ENCODE measurements at regions not wholly inside any gene's neighbourhood (a gene's known extent, or its start where the extent isn't known, plus 50 kb on each side); places are given as distances from the start of the nearest gene placed in this dataset.
A peak's percentile ranks its signal among the peaks of the same experiment; 100 is the strongest.
"Not testable (repeated sequence)": the region's sequence is repeated elsewhere in the genome, so short reads cannot be mapped to it uniquely, and the experiment has no call there.

GRCh38 chr5:110812639-110813038 lies 73.8 kb downstream of the SLC25A46 start:
- DNase-seq (ENCODE audit: low spot score) = no peak

- no peak for DNase-seq (ENCODE audit: low spot score)
Observed at GRCh38 chr5:110815916-110816605, 77.3 kb downstream of the SLC25A46 start.

- DNase-seq (ENCODE audit: low spot score) = peak; percentile 6
Observed at GRCh38 chr5:110817459-110817858, 78.7 kb downstream of the SLC25A46 start.

- DNase-seq (ENCODE audit: low spot score) = no peak
Observed at GRCh38 chr5:110823571-110823970, 84.8 kb downstream of the SLC25A46 start.

- DNase-seq (ENCODE audit: low spot score) = no peak
Observed at GRCh38 chr5:110824936-110825441, 86.2 kb downstream of the SLC25A46 start.

GRCh38 chr5:110832683-110833082 lies 93.9 kb downstream of the SLC25A46 start:
- no peak for DNase-seq (ENCODE audit: low spot score)

- DNase-seq (ENCODE audit: low spot score) = not testable (repeated sequence)
Observed at GRCh38 chr5:110834933-110835332, 96.1 kb downstream of the SLC25A46 start.

- no peak for DNase-seq (ENCODE audit: low spot score)
Observed at GRCh38 chr5:110836851-110837250, 98.0 kb downstream of the SLC25A46 start.

GRCh38 chr5:110838357-110838756 lies 99.5 kb downstream of the SLC25A46 start:
- not testable (repeated sequence) for DNase-seq (ENCODE audit: low spot score)

- no peak for DNase-seq (ENCODE audit: low spot score)
Observed at GRCh38 chr5:110838961-110839360, 100.2 kb downstream of the SLC25A46 start.

- no peak for DNase-seq (ENCODE audit: low spot score)
Observed at GRCh38 chr5:110840347-110840960, 101.6 kb downstream of the SLC25A46 start.

- no peak for DNase-seq (ENCODE audit: low spot score)
Observed at GRCh38 chr5:110841137-110841536, 102.3 kb downstream of the SLC25A46 start.

GRCh38 chr5:110842948-110843347 lies 104.1 kb downstream of the SLC25A46 start:
- no peak for DNase-seq (ENCODE audit: low spot score)

- DNase-seq (ENCODE audit: low spot score) = no peak
Observed at GRCh38 chr5:110844251-110844650, 105.4 kb downstream of the SLC25A46 start.

GRCh38 chr5:110846398-110847001 lies 107.7 kb downstream of the SLC25A46 start:
- no peak for DNase-seq (ENCODE audit: low spot score)

- no peak for DNase-seq (ENCODE audit: low spot score)
Observed at GRCh38 chr5:110851357-110851756, 112.5 kb downstream of the SLC25A46 start.

GRCh38 chr5:110852053-110852452 lies 113.2 kb downstream of the SLC25A46 start:
- DNase-seq (ENCODE audit: low spot score) = no peak

- no peak for DNase-seq (ENCODE audit: low spot score)
Observed at GRCh38 chr5:110852541-110852940, 113.7 kb downstream of the SLC25A46 start.

- no peak for DNase-seq (ENCODE audit: low spot score)
Observed at GRCh38 chr5:110853267-110853666, 114.5 kb downstream of the SLC25A46 start.

- DNase-seq (ENCODE audit: low spot score) = no peak
Observed at GRCh38 chr5:110854200-110854599, 115.4 kb downstream of the SLC25A46 start.

- no peak for DNase-seq (ENCODE audit: low spot score)
Observed at GRCh38 chr5:110855961-110856360, 117.2 kb downstream of the SLC25A46 start.

- DNase-seq (ENCODE audit: low spot score) = peak; percentile 52
Observed at GRCh38 chr5:110865400-110866094, 126.7 kb downstream of the SLC25A46 start.

- DNase-seq (ENCODE audit: low spot score) = no peak
Observed at GRCh38 chr5:110869927-110870326, 131.1 kb downstream of the SLC25A46 start.
